Tibial nerve (tissue), 4 donors: ENCODE measurements at regions not wholly inside any gene's neighbourhood (a gene's known extent, or its start where the extent isn't known, plus 50 kb on each side); places are given as distances from the start of the nearest gene placed in this dataset.

Source experiments
- EP300 ChIP-seq, 2 donors: sonication (generic); formaldehyde crosslinking; IDR thresholded peaks; one replicate each; pipeline ENCODE4 v1.6.1; 2017; ENCODE audit warnings: antibody characterized with exemption in 2 of 2, mild to moderate bottlenecking in 1 of 2
- POLR2A ChIP-seq, 2 donors: fragments of 450-650 bp; IDR thresholded peaks; one replicate each; pipeline ENCODE4 v1.6.1; 2017; ENCODE audit warnings: antibody characterized with exemption in 2 of 2, mild to moderate bottlenecking in 2 of 2, moderate library complexity in 2 of 2
- TF ChIP-seq, protein P1 (sequence below), 5 experiments: fragments of 200-600 bp in 3 of 5; fragments of 450-650 bp in 2 of 5; sonication (generic) in 3 of 5; IDR thresholded peaks; one replicate each; pipeline ENCODE4 v1.5.1; 2016 to 2019; ENCODE audit warnings: antibody characterized with exemption in 5 of 5, mild to moderate bottlenecking in 3 of 5, moderate library complexity in 2 of 5

DNA sequence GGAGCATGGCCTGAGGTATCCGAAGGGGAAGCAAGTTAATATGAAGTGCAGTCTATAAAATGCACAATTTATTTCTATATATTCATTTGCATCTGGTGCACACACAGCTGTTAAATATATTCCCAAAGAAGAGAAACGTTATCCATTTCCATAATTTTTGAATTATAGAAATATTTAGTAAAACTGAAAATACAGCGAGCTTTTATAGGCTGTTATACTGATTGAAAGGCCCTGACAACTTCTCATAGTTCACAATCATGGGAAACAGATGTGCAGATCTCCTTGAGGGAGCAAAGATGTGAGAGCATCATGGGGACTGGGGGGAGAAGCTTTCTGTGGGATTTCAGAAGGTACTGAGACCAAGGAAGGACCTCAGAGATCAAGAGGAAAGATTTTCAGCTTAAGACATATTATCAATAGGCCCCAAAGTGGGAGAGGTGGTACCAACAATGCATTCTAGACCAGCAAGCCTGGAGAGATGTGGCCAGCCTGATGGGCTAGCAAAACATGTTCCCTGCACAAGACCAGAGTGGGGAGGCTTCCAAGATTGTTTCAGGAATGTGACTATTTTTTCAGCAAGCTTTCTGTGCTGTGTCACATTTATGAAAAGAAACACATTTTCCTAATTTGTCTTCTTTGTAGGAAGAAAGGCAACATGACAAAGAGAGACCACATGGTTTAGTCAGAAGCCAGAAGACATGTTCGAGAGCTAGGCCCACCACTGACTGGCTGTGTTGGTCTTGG is 256.0 kb upstream of the SFRP2 start:
- TF ChIP-seq, protein P1, sequence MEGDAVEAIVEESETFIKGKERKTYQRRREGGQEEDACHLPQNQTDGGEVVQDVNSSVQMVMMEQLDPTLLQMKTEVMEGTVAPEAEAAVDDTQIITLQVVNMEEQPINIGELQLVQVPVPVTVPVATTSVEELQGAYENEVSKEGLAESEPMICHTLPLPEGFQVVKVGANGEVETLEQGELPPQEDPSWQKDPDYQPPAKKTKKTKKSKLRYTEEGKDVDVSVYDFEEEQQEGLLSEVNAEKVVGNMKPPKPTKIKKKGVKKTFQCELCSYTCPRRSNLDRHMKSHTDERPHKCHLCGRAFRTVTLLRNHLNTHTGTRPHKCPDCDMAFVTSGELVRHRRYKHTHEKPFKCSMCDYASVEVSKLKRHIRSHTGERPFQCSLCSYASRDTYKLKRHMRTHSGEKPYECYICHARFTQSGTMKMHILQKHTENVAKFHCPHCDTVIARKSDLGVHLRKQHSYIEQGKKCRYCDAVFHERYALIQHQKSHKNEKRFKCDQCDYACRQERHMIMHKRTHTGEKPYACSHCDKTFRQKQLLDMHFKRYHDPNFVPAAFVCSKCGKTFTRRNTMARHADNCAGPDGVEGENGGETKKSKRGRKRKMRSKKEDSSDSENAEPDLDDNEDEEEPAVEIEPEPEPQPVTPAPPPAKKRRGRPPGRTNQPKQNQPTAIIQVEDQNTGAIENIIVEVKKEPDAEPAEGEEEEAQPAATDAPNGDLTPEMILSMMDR (IDR thresholded peaks at IDR 0.05), result no peak
- no peak for TF ChIP-seq EP300 (IDR thresholded peaks at IDR 0.05)
- TF ChIP-seq POLR2A (IDR thresholded peaks at IDR 0.05), result no peak
